ENCODE measurements at regions not wholly inside any gene's neighbourhood (a gene's known extent, or its start where the extent isn't known, plus 50 kb on each side); places are given as distances from the start of the nearest gene placed in this dataset.

GRCh38 chr21:19522381-19522780 is 1118.8 kb upstream of the TMPRSS15 start:
- no peak for TF ChIP-seq CTCF (IDR thresholded peaks at IDR 0.05 in 8 of 11, conservative IDR thresholded peaks at IDR 0.05 in 3 of 11)
- no peak for TF ChIP-seq POLR2A (IDR thresholded peaks at IDR 0.05)
- TF ChIP-seq POLR2AphosphoS5 (IDR thresholded peaks at IDR 0.05), result no peak
